GM21423 (cell line): ENCODE measurements at regions not wholly inside any gene's neighbourhood (a gene's known extent, or its start where the extent isn't known, plus 50 kb on each side); places are given as distances from the start of the nearest gene placed in this dataset.
A peak's percentile ranks its signal among the peaks of the same experiment; 100 is the strongest.

Experiments
- ATAC-seq: cut with Tn5 transposase; IDR thresholded peaks from one replicate; pipeline ENCODE4 v1.9.1; 2021; ENCODE audit warnings: mild to moderate bottlenecking, moderate library complexity; ENCODE audit not compliant: unreplicated experiment

- ATAC-seq = no peak
These were observed 216.0 kb downstream of the DSEL start for GRCh38 chr18:67300498-67300897.

GRCh38 chr18:67292814-67293213 lies 223.7 kb downstream of the DSEL start:
- no peak for ATAC-seq

- no peak for ATAC-seq
These were observed 226.1 kb downstream of the DSEL start for GRCh38 chr18:67290421-67290820.

GRCh38 chr18:67285583-67285982 lies 230.9 kb downstream of the DSEL start:
- no peak for ATAC-seq

GRCh38 chr18:67282796-67283195 lies 233.7 kb downstream of the DSEL start:
- no peak for ATAC-seq

GRCh38 chr18:67281746-67282145 lies 234.8 kb downstream of the DSEL start:
- ATAC-seq = no peak

GRCh38 chr18:67280486-67281242 lies 235.9 kb downstream of the DSEL start:
- ATAC-seq = no peak

- no peak for ATAC-seq
These were observed 236.5 kb downstream of the DSEL start for GRCh38 chr18:67279988-67280387.

- ATAC-seq = no peak
These were observed 237.5 kb downstream of the DSEL start for GRCh38 chr18:67278984-67279383.

GRCh38 chr18:67276638-67277037 lies 239.9 kb downstream of the DSEL start:
- no peak for ATAC-seq

GRCh38 chr18:67273288-67273687 lies 243.2 kb downstream of the DSEL start:
- no peak for ATAC-seq

- ATAC-seq = no peak
These were observed 247.3 kb downstream of the DSEL start for GRCh38 chr18:67269206-67269605.

- ATAC-seq = no peak
These were observed 248.0 kb downstream of the DSEL start for GRCh38 chr18:67268530-67268929.

- ATAC-seq = no peak
These were observed 250.0 kb downstream of the DSEL start for GRCh38 chr18:67266246-67267237.

- ATAC-seq = no peak
These were observed 250.9 kb downstream of the DSEL start for GRCh38 chr18:67265464-67266245.

- no peak for ATAC-seq
These were observed 254.5 kb downstream of the DSEL start for GRCh38 chr18:67261931-67262552.

- no peak for ATAC-seq
These were observed 255.7 kb downstream of the DSEL start for GRCh38 chr18:67260841-67261240.

GRCh38 chr18:67250776-67251424 lies 265.6 kb downstream of the DSEL start:
- ATAC-seq = no peak

- peak; percentile 58 for ATAC-seq
These were observed 272.5 kb downstream of the DSEL start for GRCh38 chr18:67243799-67244587.
